WTC11 (cell line): ENCODE measurements at regions not wholly inside any gene's neighbourhood (a gene's known extent, or its start where the extent isn't known, plus 50 kb on each side); places are given as distances from the start of the nearest gene placed in this dataset.

ENCODE experiments used
- ATAC-seq: fragments of 200-7000 bp; cut with Tn5 transposase; 2 replicates; pipeline ENCODE4 v1.10.0; 2021; ENCODE audit warnings: mild to moderate bottlenecking, moderate library complexity
- CTCF ChIA-PET: fragments of 300-600 bp; sonication (Branson Sonifier 250); formaldehyde crosslinking; loops from one replicate; lab custom pipeline; 2021; ENCODE audit warnings: antibody characterized with exemption; lab: Charles Lee
- POLR2A ChIA-PET: fragments of 350-600 bp; sonication (Branson Sonifier 250); formaldehyde crosslinking; loops from one replicate; lab custom pipeline; 2021; ENCODE audit warnings: antibody characterized with exemption; lab: Charles Lee
- DNase-seq: peaks from one replicate; pipeline ENCODE4 v3.0.0; 2021; ENCODE audit warnings: low spot score
- H3K27ac Mint-ChIP-seq: 2 replicates; pipeline ENCODE4 v1.8.0; 2021; ENCODE audit warnings: mixed read lengths
- H3K27me3 Mint-ChIP-seq: 2 replicates; pipeline ENCODE4 v1.8.0; 2021; ENCODE audit warnings: low read depth, mild to moderate bottlenecking, moderate library complexity, mixed read lengths
- H3K36me3 Mint-ChIP-seq: 2 replicates; pipeline ENCODE4 v1.8.0; 2021; ENCODE audit warnings: mixed read lengths
- H3K4me1 Mint-ChIP-seq: 2 replicates; pipeline ENCODE4 v1.8.0; 2022; ENCODE audit warnings: mixed read lengths
- H3K4me3 Mint-ChIP-seq: 2 replicates; pipeline ENCODE4 v1.8.0; 2021; ENCODE audit warnings: mild to moderate bottlenecking, moderate library complexity, mixed read lengths
- H3K9me3 Mint-ChIP-seq: 2 replicates; pipeline ENCODE4 v1.8.0; 2021; ENCODE audit warnings: mixed read lengths
- ATF1 ChIP-seq: sonication (generic); formaldehyde crosslinking; IDR thresholded peaks from 2 replicates; pipeline ENCODE4 v1.8.1; 2023; ENCODE audit warnings: mild to moderate bottlenecking, moderate library complexity, missing genetic modification reagents
- FOXP1 ChIP-seq: sonication (generic); formaldehyde crosslinking; IDR thresholded peaks from 2 replicates; pipeline ENCODE4 v1.8.0; 2022; ENCODE audit warnings: missing genetic modification reagents, mild to moderate bottlenecking, moderate library complexity, borderline replicate concordance
- OVOL2 ChIP-seq: fragments of 250-450 bp; sonication (Bioruptor Pico); IDR thresholded peaks from 2 replicates; pipeline ENCODE4 v1.9.0; 2021; ENCODE audit warnings: mild to moderate bottlenecking, borderline replicate concordance
- PRRX2 ChIP-seq: fragments of 250-450 bp; sonication (Bioruptor Pico); IDR thresholded peaks from 2 replicates; pipeline ENCODE4 v1.8.0; 2021; ENCODE audit warnings: mild to moderate bottlenecking
- RELA ChIP-seq: sonication (generic); formaldehyde crosslinking; IDR thresholded peaks from 2 replicates; pipeline ENCODE4 v1.8.1; 2022; ENCODE audit warnings: missing genetic modification reagents, mild to moderate bottlenecking, borderline replicate concordance
- SOX15 ChIP-seq: fragments of 250-450 bp; sonication (Bioruptor Pico); IDR thresholded peaks from 2 replicates; pipeline ENCODE4 v1.9.0; 2021; ENCODE audit warnings: mild to moderate bottlenecking
- TCF7 ChIP-seq: sonication (generic); formaldehyde crosslinking; IDR thresholded peaks from 2 replicates; pipeline ENCODE4 v1.8.0; 2022; ENCODE audit warnings: mild to moderate bottlenecking, low read depth, missing genetic modification reagents, moderate library complexity
- ZBTB21 ChIP-seq: sonication (generic); formaldehyde crosslinking; IDR thresholded peaks from 2 replicates; pipeline ENCODE4 v1.8.1; 2023; ENCODE audit warnings: mild to moderate bottlenecking, missing genetic modification reagents, borderline replicate concordance
- ZNF232 ChIP-seq: sonication (generic); formaldehyde crosslinking; IDR thresholded peaks from 2 replicates; pipeline ENCODE4 v1.8.0; 2022; ENCODE audit warnings: mild to moderate bottlenecking, missing genetic modification reagents
- ZNF263 ChIP-seq: sonication (generic); formaldehyde crosslinking; IDR thresholded peaks from 2 replicates; pipeline ENCODE4 v1.8.1; 2022; ENCODE audit warnings: low read depth, mild to moderate bottlenecking, moderate library complexity, missing genetic modification reagents
- ZNF416 ChIP-seq: fragments of 250-450 bp; sonication (Bioruptor Pico); IDR thresholded peaks from 2 replicates; pipeline ENCODE4 v1.9.0; 2021; ENCODE audit warnings: mild to moderate bottlenecking, inconsistent platforms
- TF ChIP-seq, protein P1 (sequence below): sonication (generic); formaldehyde crosslinking; IDR thresholded peaks from 2 replicates; pipeline ENCODE4 v1.8.1; 2023; ENCODE audit warnings: mild to moderate bottlenecking, missing genetic modification reagents
- TF ChIP-seq, protein P2 (sequence below): fragments of 250-450 bp; sonication (Bioruptor Pico); IDR thresholded peaks from 2 replicates; pipeline ENCODE4 v1.9.0; 2021; ENCODE audit warnings: mild to moderate bottlenecking
- TF ChIP-seq, protein P3 (sequence below): sonication (generic); formaldehyde crosslinking; IDR thresholded peaks from 2 replicates; pipeline ENCODE4 v1.8.1; 2023; ENCODE audit warnings: mild to moderate bottlenecking, missing genetic modification reagents
- TF ChIP-seq, protein P4 (sequence below): sonication (generic); formaldehyde crosslinking; IDR thresholded peaks from 2 replicates; pipeline ENCODE4 v1.8.0; 2022; ENCODE audit warnings: missing genetic modification reagents
- TF ChIP-seq, protein P5 (sequence below): sonication (generic); formaldehyde crosslinking; IDR thresholded peaks from 2 replicates; pipeline ENCODE4 v1.8.1; 2023; ENCODE audit warnings: mild to moderate bottlenecking, missing genetic modification reagents, borderline replicate concordance

DNA sequence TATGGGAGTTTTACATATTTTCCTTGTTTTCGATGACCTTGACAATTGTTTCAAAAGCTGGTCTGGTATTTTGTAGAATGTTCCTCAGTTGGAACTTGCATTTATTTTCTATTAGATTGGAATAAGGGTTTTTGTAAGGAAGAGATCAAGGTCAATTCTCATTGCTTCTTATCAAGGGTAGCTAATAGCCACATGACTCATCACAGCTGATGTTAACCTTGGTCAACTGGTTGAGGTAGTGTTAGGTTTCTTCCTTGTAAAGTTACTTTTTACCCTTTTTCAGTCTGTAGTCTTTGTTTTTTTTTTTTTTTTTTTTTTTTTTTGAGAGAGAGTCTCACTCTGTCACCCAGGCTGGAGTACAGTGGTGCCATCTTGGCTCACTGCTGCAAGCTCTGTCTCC lies 257.2 kb downstream of the SNCA start:
- ChIA-PET POLR2A (no interaction called here), CTCF (interaction anchor here (0.7 kb wide), 1 partner anchor 693 kb away, joined by 3 read pairs; no protein-coding TSS in a partner anchor)
- no peaks in the 10 kb centered on the region for H3K4me1 Mint-ChIP-seq
- H3K36me3 Mint-ChIP-seq = peaks cover 9% of the 10 kb centered on the region
- DNase-seq (no peak), ATAC-seq (no peak)
- H3K27ac Mint-ChIP-seq = no peak overlapping the region
- H3K27me3 Mint-ChIP-seq = no peaks in the 10 kb centered on the region; the same call in none of the 2 replicates
- no peak overlapping the region for H3K4me3 Mint-ChIP-seq
- no peak for TF ChIP-seq OVOL2
- TF ChIP-seq, all 79 proteins: peak for 0
- peaks cover 28% of the 10 kb centered on the region for H3K9me3 Mint-ChIP-seq

DNA sequence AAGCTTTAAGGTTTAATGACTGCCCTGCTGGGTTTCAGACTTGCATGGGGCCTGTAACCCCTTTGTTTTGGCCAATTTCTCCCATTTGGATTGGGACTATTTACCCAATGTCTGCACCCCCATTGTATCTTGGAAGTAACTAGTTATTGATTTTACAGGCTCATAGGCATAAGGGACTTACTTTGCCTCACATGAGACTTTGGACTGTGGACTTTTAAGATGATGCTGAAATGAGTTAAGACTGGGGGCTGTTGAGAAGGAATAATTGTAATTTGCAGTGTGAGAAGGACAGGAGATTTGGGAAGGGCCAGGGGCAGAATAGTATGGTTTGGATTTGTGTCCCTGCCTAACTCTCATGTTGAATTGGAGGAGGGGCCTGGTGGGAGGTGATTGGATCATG lies 260.7 kb downstream of the SNCA start:
- ATAC-seq (no peak), DNase-seq (no peak)
- Mint-ChIP-seq H3K27ac (no peak overlapping the region), H3K4me3 (no peak overlapping the region), H3K27me3 (no peaks in the 10 kb centered on the region), H3K4me1 (peaks cover 12% of the 10 kb centered on the region), H3K9me3 (peaks cover 24% of the 10 kb centered on the region), H3K36me3 (peaks cover 9% of the 10 kb centered on the region)
- ChIA-PET CTCF (no interaction called here), POLR2A (no interaction called here)
- TF ChIP-seq FOXP1 (CRISPR knock-in tag) = no peak
- no peak for TF ChIP-seq PRRX2
- TF ChIP-seq, protein P1, sequence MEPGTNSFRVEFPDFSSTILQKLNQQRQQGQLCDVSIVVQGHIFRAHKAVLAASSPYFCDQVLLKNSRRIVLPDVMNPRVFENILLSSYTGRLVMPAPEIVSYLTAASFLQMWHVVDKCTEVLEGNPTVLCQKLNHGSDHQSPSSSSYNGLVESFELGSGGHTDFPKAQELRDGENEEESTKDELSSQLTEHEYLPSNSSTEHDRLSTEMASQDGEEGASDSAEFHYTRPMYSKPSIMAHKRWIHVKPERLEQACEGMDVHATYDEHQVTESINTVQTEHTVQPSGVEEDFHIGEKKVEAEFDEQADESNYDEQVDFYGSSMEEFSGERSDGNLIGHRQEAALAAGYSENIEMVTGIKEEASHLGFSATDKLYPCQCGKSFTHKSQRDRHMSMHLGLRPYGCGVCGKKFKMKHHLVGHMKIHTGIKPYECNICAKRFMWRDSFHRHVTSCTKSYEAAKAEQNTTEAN (CRISPR knock-in tag) = no peak
- TF ChIP-seq ZBTB21 (CRISPR knock-in tag) = no peak
- no peak for TF ChIP-seq ZNF416 (CRISPR knock-in tag)
- no peak for TF ChIP-seq ZNF232 (CRISPR knock-in tag)
- TF ChIP-seq, protein P2, sequence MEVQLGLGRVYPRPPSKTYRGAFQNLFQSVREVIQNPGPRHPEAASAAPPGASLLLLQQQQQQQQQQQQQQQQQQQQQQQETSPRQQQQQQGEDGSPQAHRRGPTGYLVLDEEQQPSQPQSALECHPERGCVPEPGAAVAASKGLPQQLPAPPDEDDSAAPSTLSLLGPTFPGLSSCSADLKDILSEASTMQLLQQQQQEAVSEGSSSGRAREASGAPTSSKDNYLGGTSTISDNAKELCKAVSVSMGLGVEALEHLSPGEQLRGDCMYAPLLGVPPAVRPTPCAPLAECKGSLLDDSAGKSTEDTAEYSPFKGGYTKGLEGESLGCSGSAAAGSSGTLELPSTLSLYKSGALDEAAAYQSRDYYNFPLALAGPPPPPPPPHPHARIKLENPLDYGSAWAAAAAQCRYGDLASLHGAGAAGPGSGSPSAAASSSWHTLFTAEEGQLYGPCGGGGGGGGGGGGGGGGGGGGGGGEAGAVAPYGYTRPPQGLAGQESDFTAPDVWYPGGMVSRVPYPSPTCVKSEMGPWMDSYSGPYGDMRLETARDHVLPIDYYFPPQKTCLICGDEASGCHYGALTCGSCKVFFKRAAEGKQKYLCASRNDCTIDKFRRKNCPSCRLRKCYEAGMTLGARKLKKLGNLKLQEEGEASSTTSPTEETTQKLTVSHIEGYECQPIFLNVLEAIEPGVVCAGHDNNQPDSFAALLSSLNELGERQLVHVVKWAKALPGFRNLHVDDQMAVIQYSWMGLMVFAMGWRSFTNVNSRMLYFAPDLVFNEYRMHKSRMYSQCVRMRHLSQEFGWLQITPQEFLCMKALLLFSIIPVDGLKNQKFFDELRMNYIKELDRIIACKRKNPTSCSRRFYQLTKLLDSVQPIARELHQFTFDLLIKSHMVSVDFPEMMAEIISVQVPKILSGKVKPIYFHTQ (CRISPR knock-in tag) = no peak
- no peak for TF ChIP-seq ATF1 (CRISPR knock-in tag)

DNA sequence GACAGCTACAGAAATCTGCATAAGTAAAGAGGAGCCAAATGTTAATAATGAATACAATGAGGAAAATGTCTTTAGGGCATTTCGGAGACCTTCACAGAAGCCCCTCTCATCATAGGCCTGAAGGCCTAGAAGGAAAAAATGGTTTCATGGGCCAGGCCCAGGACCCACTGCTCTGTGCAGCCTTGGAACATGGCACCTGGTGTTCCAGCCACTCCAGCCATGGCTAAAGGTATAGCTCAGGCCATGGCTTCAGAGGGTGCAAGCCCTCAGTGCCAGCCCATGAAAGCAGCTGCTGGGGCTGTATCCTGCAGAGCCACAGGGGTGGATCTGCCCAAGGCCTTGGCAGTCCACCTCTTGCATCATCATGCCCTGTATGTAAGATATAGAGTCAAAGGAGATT lies 261.1 kb downstream of the SNCA start:
- Mint-ChIP-seq H3K9me3 (peaks cover 24% of the 10 kb centered on the region), H3K4me1 (peaks cover 12% of the 10 kb centered on the region), H3K27me3 (no peaks in the 10 kb centered on the region), H3K4me3 (no peak overlapping the region), H3K27ac (no peak overlapping the region), H3K36me3 (peaks cover 9% of the 10 kb centered on the region)
- CTCF ChIA-PET = no interaction called here
- POLR2A ChIA-PET = no interaction called here
- TF ChIP-seq ZNF416 (CRISPR knock-in tag) = no peak
- TF ChIP-seq, protein P3, sequence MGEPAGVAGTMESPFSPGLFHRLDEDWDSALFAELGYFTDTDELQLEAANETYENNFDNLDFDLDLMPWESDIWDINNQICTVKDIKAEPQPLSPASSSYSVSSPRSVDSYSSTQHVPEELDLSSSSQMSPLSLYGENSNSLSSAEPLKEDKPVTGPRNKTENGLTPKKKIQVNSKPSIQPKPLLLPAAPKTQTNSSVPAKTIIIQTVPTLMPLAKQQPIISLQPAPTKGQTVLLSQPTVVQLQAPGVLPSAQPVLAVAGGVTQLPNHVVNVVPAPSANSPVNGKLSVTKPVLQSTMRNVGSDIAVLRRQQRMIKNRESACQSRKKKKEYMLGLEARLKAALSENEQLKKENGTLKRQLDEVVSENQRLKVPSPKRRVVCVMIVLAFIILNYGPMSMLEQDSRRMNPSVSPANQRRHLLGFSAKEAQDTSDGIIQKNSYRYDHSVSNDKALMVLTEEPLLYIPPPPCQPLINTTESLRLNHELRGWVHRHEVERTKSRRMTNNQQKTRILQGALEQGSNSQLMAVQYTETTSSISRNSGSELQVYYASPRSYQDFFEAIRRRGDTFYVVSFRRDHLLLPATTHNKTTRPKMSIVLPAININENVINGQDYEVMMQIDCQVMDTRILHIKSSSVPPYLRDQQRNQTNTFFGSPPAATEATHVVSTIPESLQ (CRISPR knock-in tag) = no peak
- no peak for ATAC-seq
- no peak for DNase-seq

DNA sequence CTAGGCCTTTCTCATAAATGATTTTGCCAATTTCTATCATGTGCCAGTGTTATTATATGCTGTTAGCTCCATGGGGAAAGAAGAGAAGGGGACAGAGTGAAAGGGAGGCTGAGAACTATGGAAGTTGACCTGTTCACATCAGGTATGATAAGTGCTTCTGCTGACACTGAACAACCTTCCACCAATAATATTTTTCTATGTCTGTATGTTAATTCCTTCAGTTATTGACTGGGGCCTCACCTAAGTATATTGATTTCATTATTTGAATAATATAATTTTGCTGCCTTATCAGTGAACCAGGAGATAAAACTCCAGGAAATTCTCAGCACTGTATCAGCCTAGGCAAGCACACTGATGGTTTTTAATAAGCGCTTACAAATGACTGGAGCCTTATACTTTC lies 262.8 kb downstream of the SNCA start:
- Mint-ChIP-seq H3K9me3 (peaks cover 24% of the 10 kb centered on the region), H3K36me3 (peaks cover 9% of the 10 kb centered on the region), H3K27me3 (no peaks in the 10 kb centered on the region), H3K4me3 (no peak overlapping the region), H3K27ac (no peak overlapping the region), H3K4me1 (peaks cover 12% of the 10 kb centered on the region)
- CTCF ChIA-PET = interaction anchor here (1.0 kb wide), 1 partner anchor 16 kb away, joined by 3 read pairs; no protein-coding TSS in a partner anchor
- POLR2A ChIA-PET = no interaction called here
- ATAC-seq (no peak), DNase-seq (no peak)
- TF ChIP-seq RELA (CRISPR knock-in tag) = no peak
- TF ChIP-seq ZNF263 = no peak
- no peak for TF ChIP-seq ATF1 (CRISPR knock-in tag)
- TF ChIP-seq, protein P4, sequence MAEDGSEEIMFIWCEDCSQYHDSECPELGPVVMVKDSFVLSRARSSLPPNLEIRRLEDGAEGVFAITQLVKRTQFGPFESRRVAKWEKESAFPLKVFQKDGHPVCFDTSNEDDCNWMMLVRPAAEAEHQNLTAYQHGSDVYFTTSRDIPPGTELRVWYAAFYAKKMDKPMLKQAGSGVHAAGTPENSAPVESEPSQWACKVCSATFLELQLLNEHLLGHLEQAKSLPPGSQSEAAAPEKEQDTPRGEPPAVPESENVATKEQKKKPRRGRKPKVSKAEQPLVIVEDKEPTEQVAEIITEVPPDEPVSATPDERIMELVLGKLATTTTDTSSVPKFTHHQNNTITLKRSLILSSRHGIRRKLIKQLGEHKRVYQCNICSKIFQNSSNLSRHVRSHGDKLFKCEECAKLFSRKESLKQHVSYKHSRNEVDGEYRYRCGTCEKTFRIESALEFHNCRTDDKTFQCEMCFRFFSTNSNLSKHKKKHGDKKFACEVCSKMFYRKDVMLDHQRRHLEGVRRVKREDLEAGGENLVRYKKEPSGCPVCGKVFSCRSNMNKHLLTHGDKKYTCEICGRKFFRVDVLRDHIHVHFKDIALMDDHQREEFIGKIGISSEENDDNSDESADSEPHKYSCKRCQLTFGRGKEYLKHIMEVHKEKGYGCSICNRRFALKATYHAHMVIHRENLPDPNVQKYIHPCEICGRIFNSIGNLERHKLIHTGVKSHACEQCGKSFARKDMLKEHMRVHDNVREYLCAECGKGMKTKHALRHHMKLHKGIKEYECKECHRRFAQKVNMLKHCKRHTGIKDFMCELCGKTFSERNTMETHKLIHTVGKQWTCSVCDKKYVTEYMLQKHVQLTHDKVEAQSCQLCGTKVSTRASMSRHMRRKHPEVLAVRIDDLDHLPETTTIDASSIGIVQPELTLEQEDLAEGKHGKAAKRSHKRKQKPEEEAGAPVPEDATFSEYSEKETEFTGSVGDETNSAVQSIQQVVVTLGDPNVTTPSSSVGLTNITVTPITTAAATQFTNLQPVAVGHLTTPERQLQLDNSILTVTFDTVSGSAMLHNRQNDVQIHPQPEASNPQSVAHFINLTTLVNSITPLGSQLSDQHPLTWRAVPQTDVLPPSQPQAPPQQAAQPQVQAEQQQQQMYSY (CRISPR knock-in tag) = no peak
- TF ChIP-seq, protein P5, sequence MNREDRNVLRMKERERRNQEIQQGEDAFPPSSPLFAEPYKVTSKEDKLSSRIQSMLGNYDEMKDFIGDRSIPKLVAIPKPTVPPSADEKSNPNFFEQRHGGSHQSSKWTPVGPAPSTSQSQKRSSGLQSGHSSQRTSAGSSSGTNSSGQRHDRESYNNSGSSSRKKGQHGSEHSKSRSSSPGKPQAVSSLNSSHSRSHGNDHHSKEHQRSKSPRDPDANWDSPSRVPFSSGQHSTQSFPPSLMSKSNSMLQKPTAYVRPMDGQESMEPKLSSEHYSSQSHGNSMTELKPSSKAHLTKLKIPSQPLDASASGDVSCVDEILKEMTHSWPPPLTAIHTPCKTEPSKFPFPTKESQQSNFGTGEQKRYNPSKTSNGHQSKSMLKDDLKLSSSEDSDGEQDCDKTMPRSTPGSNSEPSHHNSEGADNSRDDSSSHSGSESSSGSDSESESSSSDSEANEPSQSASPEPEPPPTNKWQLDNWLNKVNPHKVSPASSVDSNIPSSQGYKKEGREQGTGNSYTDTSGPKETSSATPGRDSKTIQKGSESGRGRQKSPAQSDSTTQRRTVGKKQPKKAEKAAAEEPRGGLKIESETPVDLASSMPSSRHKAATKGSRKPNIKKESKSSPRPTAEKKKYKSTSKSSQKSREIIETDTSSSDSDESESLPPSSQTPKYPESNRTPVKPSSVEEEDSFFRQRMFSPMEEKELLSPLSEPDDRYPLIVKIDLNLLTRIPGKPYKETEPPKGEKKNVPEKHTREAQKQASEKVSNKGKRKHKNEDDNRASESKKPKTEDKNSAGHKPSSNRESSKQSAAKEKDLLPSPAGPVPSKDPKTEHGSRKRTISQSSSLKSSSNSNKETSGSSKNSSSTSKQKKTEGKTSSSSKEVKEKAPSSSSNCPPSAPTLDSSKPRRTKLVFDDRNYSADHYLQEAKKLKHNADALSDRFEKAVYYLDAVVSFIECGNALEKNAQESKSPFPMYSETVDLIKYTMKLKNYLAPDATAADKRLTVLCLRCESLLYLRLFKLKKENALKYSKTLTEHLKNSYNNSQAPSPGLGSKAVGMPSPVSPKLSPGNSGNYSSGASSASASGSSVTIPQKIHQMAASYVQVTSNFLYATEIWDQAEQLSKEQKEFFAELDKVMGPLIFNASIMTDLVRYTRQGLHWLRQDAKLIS = no peak
- TF ChIP-seq TCF7 (CRISPR knock-in tag) = no peak
- TF ChIP-seq SOX15 (CRISPR knock-in tag) = no peak
